ENCODE measurements at regions not wholly inside any gene's neighbourhood (a gene's known extent, or its start where the extent isn't known, plus 50 kb on each side); places are given as distances from the start of the nearest gene placed in this dataset.

DNA sequence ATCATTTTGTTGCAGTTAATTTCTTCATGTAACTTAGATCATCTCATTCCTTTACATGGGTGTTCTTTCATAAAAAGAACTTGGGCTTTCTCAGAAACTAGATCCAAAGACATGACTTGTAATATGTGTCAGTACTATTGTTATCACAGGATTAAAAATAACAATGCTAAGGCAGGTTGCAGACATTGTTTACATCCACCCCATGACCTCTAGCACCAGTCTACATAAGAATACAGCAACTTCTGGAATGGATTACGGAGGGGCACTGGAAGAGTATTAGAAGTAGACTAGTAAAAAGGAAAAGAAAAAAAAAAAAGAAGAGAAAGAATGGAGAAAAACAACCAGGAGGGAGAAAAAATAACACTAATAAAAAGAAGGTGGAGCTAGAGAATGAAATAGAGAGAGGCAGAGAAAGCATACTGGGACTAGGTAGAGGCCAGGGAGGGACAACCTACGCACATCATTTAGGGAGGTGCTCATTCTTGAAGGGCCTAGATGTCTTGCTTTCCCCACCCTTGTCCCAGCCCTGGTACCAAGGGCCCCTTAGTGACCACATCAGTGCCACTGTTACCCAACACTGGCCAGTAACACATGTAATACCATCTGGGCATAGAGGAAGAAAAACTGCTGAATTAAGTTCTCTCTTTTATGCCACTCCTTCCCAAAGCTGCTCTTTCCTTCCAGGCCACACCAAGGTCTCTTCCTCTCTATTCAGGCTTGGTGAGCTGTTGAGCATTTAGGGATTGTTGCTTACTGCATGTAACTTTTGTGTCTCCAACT lies 70.6 kb upstream of the KLF7 start:
- H3K4me3 Mint-ChIP-seq: no peak overlapping the region
- no peak overlapping the region for H3K4me3 ChIP-seq (ENCODE audit: low read length in 2 of 2)
- H3K27me3 Mint-ChIP-seq: no peaks in the 10 kb centered on the region
- peaks cover 11% of the 10 kb centered on the region for H3K4me1 ChIP-seq (ENCODE audit: insufficient read depth, low read length)
- no peak for DNase-seq
- no peaks in the 10 kb centered on the region for H3K9me3 Mint-ChIP-seq
- no peaks in the 10 kb centered on the region for H3K36me3 Mint-ChIP-seq
- POLR2A ChIA-PET (ENCODE audit: partially characterized antibody): no interaction called here
- intact Hi-C loops (cut with micrococcal nuclease): no loop called here
- peaks cover 0 to 10% (median 6%) of the 10 kb centered on the region in 4 donors for H3K4me1 Mint-ChIP-seq
- no peak overlapping the region for H3K27ac ChIP-seq (ENCODE audit: low read depth, low read length)
- CTCF ChIA-PET (ENCODE audit: partially characterized antibody): no interaction called here
- peak overlapping the region in 1 of 7 donors; percentile 17 for H3K27ac Mint-ChIP-seq
- H3K27me3 ChIP-seq (ENCODE audit: insufficient read depth, low read length): no peaks in the 10 kb centered on the region
- H3K36me3 ChIP-seq (ENCODE audit: insufficient read depth, low read length): no peaks in the 10 kb centered on the region
- no peaks in the 10 kb centered on the region for H3K9me3 ChIP-seq (ENCODE audit: control insufficient read depth in 1 of 2, low read length in 2 of 2)

DNA sequence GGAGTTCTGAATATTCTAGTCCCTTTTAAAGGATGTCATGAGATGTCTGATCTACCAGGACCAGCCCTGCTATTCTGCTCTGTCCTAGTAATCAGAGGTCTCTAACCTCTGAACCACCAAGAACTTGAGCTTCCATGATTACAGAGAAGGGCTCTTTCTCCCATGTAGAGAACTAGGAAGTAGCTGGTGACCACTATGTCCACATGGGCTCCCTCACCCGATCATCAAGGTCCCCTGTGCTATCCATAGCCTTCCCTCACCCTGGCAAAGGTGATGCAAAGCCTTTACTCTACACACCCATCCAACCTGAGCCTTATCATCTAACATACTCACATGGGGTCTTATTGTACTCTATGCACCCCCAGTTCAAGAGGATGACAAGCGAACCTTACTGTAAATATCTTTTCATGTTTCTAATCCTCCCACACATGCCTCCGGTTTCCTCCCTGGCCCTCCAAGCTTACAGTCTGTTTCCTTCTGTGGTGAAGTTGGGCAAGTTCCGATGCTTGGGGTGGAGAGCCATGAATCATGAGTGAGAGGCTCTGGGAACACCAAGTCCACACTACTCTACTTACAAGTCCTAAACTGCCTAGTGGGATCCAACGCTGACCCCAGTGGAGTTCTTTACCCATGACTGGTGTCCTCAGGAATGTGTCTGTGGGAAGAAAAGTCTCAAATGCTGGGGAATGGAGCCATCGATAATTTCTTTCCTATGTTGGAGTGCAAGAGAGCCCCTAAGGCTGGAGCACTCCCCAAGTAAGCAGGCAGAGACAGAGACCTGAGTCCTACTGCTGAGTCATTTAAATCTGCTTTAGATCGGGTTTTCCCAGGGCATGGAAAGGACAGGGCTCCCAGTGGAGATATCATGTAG lies 73.3 kb upstream of the KLF7 start:
- H3K4me1 Mint-ChIP-seq: peaks cover 0 to 10% (median 6%) of the 10 kb centered on the region in 4 donors
- H3K4me3 Mint-ChIP-seq: peak overlapping the region in 2 of 8 donors; percentile 43 to 52
- H3K36me3 Mint-ChIP-seq: no peaks in the 10 kb centered on the region
- no peaks in the 10 kb centered on the region for H3K36me3 ChIP-seq (ENCODE audit: insufficient read depth, low read length)
- H3K27ac ChIP-seq (ENCODE audit: low read depth, low read length): no peak overlapping the region
- intact Hi-C loops (cut with micrococcal nuclease): no loop called here
- H3K9me3 Mint-ChIP-seq: no peaks in the 10 kb centered on the region
- peak overlapping the region in 1 of 7 donors; percentile 31 for H3K27ac Mint-ChIP-seq
- H3K9me3 ChIP-seq (ENCODE audit: control insufficient read depth in 1 of 2, low read length in 2 of 2): no peaks in the 10 kb centered on the region
- peaks cover 11% of the 10 kb centered on the region for H3K4me1 ChIP-seq (ENCODE audit: insufficient read depth, low read length)
- POLR2A ChIA-PET (ENCODE audit: partially characterized antibody): no interaction called here
- CTCF ChIA-PET (ENCODE audit: partially characterized antibody): interaction anchor here (1.0 to 1.3 kb wide), 2 partner anchors 16 to 26 kb away, joined by 3 read pairs; no protein-coding TSS in a partner anchor
- DNase-seq: no peak
- H3K27me3 ChIP-seq (ENCODE audit: insufficient read depth, low read length): no peaks in the 10 kb centered on the region
- no peak overlapping the region for H3K4me3 ChIP-seq (ENCODE audit: low read length in 2 of 2)
- no peaks in the 10 kb centered on the region for H3K27me3 Mint-ChIP-seq

DNA sequence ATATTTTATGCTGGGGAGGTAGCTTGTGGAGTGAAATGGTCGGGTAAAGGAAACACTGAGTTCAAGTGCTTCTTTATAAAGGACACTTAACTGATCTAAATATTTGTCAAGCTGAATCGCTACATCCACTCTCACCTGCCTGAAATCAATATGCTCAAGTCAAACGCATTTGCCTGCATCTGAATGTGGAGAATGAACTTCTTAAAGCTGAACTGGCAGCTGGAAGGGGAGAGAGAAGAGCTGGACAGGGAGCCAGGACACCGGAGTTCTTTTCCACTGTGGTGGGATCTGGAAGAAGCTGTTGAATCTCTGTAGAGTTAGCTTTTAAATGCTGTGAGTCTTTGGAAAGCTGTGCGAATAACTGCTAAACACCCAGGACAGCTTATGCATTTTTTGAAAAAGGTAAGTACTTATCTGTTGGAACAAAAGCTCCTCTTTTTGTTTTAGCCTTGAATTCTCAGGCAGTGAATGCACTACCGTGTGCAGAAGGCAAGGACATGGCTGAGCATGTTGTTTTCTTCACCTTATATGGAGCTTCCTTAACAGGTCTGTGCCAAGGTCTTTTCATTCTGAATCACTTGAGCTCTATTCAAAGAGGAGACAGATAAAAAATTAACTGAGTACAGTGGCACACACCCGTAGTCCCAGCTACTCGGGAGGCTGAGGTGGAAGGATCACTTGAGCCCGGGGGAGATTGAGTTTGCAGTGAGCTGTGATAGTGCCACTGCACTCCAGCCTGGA lies 74.2 kb upstream of the KLF7 start:
- Histone ChIP-seq H3K9me3 (ENCODE audit: control insufficient read depth in 1 of 2, low read length in 2 of 2) (no peaks in the 10 kb centered on the region), H3K4me1 (ENCODE audit: insufficient read depth, low read length) (peaks cover 11% of the 10 kb centered on the region), H3K27ac (ENCODE audit: low read depth, low read length) (no peak overlapping the region), H3K27me3 (ENCODE audit: insufficient read depth, low read length) (no peaks in the 10 kb centered on the region), H3K36me3 (ENCODE audit: insufficient read depth, low read length) (no peaks in the 10 kb centered on the region), H3K4me3 (ENCODE audit: low read length in 2 of 2) (no peak overlapping the region)
- POLR2A ChIA-PET (ENCODE audit: partially characterized antibody): interaction anchor here (1.4 kb wide), 1 partner anchor 11 kb away, joined by 3 read pairs; no protein-coding TSS in a partner anchor
- H3K4me1 Mint-ChIP-seq: peaks cover 0 to 10% (median 6%) of the 10 kb centered on the region in 4 donors
- no peaks in the 10 kb centered on the region for H3K9me3 Mint-ChIP-seq
- intact Hi-C loops (cut with micrococcal nuclease): loop anchor here (5.0 kb wide), 1 partner anchor 193 kb away; no protein-coding TSS in a partner anchor
- peak overlapping the region in 2 of 8 donors; percentile 34 to 52 for H3K4me3 Mint-ChIP-seq
- DNase-seq: no peak
- no peak overlapping the region for H3K27ac Mint-ChIP-seq
- H3K27me3 Mint-ChIP-seq: no peaks in the 10 kb centered on the region
- no peaks in the 10 kb centered on the region for H3K36me3 Mint-ChIP-seq
- CTCF ChIA-PET (ENCODE audit: partially characterized antibody): interaction anchor here (1.0 to 1.3 kb wide), 2 partner anchors 17 to 26 kb away, joined by 3 read pairs; no protein-coding TSS in a partner anchor

DNA sequence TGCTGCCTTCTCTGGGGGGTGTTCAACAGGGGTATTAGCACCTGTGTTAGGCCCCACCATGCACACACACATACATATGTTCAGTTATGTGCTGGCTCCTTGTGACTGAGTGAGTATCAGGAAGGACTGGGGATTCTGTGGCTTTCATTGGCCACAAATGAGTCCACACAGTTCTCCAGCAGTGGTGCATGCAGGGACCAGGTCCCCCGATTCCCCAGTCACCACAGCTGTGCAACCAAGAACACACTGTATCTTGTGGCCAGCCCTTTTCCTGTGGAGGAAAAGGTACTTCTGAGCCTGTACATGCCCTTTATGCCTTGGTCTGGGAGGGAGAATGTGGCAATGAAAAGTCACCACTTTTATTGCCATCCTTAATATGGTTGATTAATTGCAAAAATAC lies 74.9 kb upstream of the KLF7 start:
- H3K27me3 ChIP-seq (ENCODE audit: insufficient read depth, low read length): no peaks in the 10 kb centered on the region
- no peak overlapping the region for H3K27ac ChIP-seq (ENCODE audit: low read depth, low read length)
- H3K4me1 ChIP-seq (ENCODE audit: insufficient read depth, low read length): peaks cover 11% of the 10 kb centered on the region
- Mint-ChIP-seq H3K27ac (no peak overlapping the region), H3K27me3 (no peaks in the 10 kb centered on the region), H3K4me3 (no peak overlapping the region), H3K36me3 (no peaks in the 10 kb centered on the region), H3K4me1 (peaks cover 0 to 10% (median 6%) of the 10 kb centered on the region in 4 donors), H3K9me3 (no peaks in the 10 kb centered on the region)
- no peak overlapping the region for H3K4me3 ChIP-seq (ENCODE audit: low read length in 2 of 2)
- no peaks in the 10 kb centered on the region for H3K9me3 ChIP-seq (ENCODE audit: control insufficient read depth in 1 of 2, low read length in 2 of 2)
- ChIA-PET CTCF (ENCODE audit: partially characterized antibody) (no interaction called here), POLR2A (ENCODE audit: partially characterized antibody) (interaction anchor here (1.4 kb wide), 1 partner anchor 12 kb away, joined by 3 read pairs; no protein-coding TSS in a partner anchor)
- DNase-seq: no peak
- H3K36me3 ChIP-seq (ENCODE audit: insufficient read depth, low read length): no peaks in the 10 kb centered on the region
- intact Hi-C loops (cut with micrococcal nuclease): loop anchor here (5.0 kb wide), 1 partner anchor 193 kb away; no protein-coding TSS in a partner anchor

DNA sequence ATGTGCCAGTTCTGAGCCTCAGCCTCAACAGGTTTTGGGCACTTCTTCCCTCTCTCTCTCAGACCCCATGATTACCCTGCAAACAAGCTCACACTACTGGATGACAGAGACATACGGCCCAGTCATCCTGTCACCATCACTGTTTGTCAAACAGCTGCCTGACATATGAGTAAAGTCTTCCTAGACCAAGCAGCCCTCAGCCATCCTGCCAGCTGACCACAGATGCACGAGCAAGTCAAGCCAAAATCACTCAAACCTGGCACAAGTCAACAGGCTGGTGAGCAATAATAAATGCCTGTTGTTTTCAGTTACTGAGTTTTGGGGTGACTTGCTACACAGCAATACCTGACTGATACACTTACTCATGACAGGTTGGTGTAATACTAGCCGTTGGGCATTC lies 75.5 kb upstream of the KLF7 start:
- Histone ChIP-seq H3K36me3 (ENCODE audit: insufficient read depth, low read length) (no peaks in the 10 kb centered on the region), H3K4me1 (ENCODE audit: insufficient read depth, low read length) (peaks cover 11% of the 10 kb centered on the region), H3K27ac (ENCODE audit: low read depth, low read length) (no peak overlapping the region), H3K27me3 (ENCODE audit: insufficient read depth, low read length) (no peaks in the 10 kb centered on the region), H3K4me3 (ENCODE audit: low read length in 2 of 2) (no peak overlapping the region), H3K9me3 (ENCODE audit: control insufficient read depth in 1 of 2, low read length in 2 of 2) (no peaks in the 10 kb centered on the region)
- Mint-ChIP-seq H3K27ac (no peak overlapping the region), H3K4me1 (peaks cover 0 to 10% (median 6%) of the 10 kb centered on the region in 4 donors), H3K36me3 (no peaks in the 10 kb centered on the region), H3K27me3 (no peaks in the 10 kb centered on the region), H3K9me3 (no peaks in the 10 kb centered on the region), H3K4me3 (no peak overlapping the region)
- CTCF ChIA-PET (ENCODE audit: partially characterized antibody): no interaction called here
- intact Hi-C loops (cut with micrococcal nuclease): loop anchor here (5.0 kb wide), 1 partner anchor 194 kb away; no protein-coding TSS in a partner anchor
- POLR2A ChIA-PET (ENCODE audit: partially characterized antibody): interaction anchor here (1.4 kb wide), 1 partner anchor 13 kb away, joined by 3 read pairs; no protein-coding TSS in a partner anchor
- DNase-seq: no peak

DNA sequence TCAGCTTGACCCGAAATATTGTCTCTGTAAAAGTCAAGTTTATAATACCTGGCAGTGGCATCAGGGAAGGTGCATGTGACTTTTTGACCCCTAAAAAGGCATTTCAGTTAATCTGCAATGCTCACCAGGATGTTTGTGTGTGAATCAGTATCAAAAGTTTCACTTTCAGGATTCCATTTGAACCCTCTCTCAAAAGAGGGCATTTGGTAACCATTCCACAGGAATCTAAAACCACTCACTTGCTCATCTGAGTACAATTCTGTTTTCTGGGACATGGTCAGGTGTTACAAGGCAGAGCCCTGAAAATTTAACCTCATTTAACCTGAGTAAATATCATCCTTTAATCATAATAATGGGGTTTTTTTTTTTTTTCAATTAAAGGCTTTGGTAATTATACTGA lies 77.9 kb upstream of the KLF7 start:
- Histone ChIP-seq H3K4me3 (ENCODE audit: low read length in 2 of 2) (no peak overlapping the region), H3K27ac (ENCODE audit: low read depth, low read length) (no peak overlapping the region), H3K9me3 (ENCODE audit: control insufficient read depth in 1 of 2, low read length in 2 of 2) (no peaks in the 10 kb centered on the region), H3K4me1 (ENCODE audit: insufficient read depth, low read length) (peaks cover 11% of the 10 kb centered on the region), H3K27me3 (ENCODE audit: insufficient read depth, low read length) (no peaks in the 10 kb centered on the region), H3K36me3 (ENCODE audit: insufficient read depth, low read length) (no peaks in the 10 kb centered on the region)
- no peak for DNase-seq
- Mint-ChIP-seq H3K4me3 (no peak overlapping the region), H3K27me3 (no peaks in the 10 kb centered on the region), H3K36me3 (no peaks in the 10 kb centered on the region), H3K27ac (no peak overlapping the region), H3K9me3 (no peaks in the 10 kb centered on the region), H3K4me1 (peaks cover 0 to 10% (median 3%) of the 10 kb centered on the region in 4 donors)
- CTCF ChIA-PET (ENCODE audit: partially characterized antibody): no interaction called here
- intact Hi-C loops (cut with micrococcal nuclease): loop anchor here (5.0 kb wide), 1 partner anchor 196 kb away; no protein-coding TSS in a partner anchor
- POLR2A ChIA-PET (ENCODE audit: partially characterized antibody): no interaction called here
